Esophagus squamous epithelium (tissue), 5 donors: ENCODE measurements at regions not wholly inside any gene's neighbourhood (a gene's known extent, or its start where the extent isn't known, plus 50 kb on each side); places are given as distances from the start of the nearest gene placed in this dataset.

Experiments
- DNase-seq: peaks from one replicate; lab custom pipeline; 2025; lab: John Stamatoyannopoulos, UW
- H3K27ac ChIP-seq, 4 donors: fragments of 200-600 bp; sonication (generic); one replicate each; pipeline ENCODE4 v1.5.1; 2016 to 2019; ENCODE audit warnings: mild to moderate bottlenecking in 1 of 4
- H3K27me3 ChIP-seq, 4 donors: fragments of 200-600 bp; sonication (generic); 1 replicate in 3 of 4; 2 replicates in 1 of 4; pipeline versions ENCODE4 v1.5.1 to v1.6.0; 2017 to 2021; ENCODE audit warnings: antibody characterized with exemption in 1 of 4
- H3K36me3 ChIP-seq, 3 donors: fragments of 200-600 bp; sonication (generic); one replicate each; pipeline ENCODE4 v1.5.1; 2016 to 2019
- H3K4me1 ChIP-seq, 3 donors: fragments of 200-600 bp; sonication (generic); one replicate each; pipeline ENCODE4 v1.5.1; 2017 to 2019
- H3K4me3 ChIP-seq, 4 donors: fragments of 200-600 bp; sonication (generic); 1 replicate in 3 of 4; 2 replicates in 1 of 4; pipeline ENCODE4 v1.5.1; 2016 to 2019; ENCODE audit warnings: mild to moderate bottlenecking in 2 of 4, moderate library complexity in 1 of 4
- H3K9me3 ChIP-seq, 3 donors: fragments of 200-600 bp; sonication (generic); one replicate each; pipeline ENCODE4 v1.5.1; 2016 to 2019
- CTCF ChIP-seq, 6 experiments: fragments of 450-650 bp in 4 of 6; fragments of 200-600 bp in 2 of 6; sonication (generic) in 2 of 6; IDR thresholded peaks; one replicate each; pipeline ENCODE4 v1.5.1; 2016 to 2019; ENCODE audit warnings: antibody characterized with exemption in 6 of 6, mild to moderate bottlenecking in 4 of 6, moderate library complexity in 4 of 6
- POLR2A ChIP-seq, 4 donors: fragments of 450-650 bp; IDR thresholded peaks; one replicate each; pipeline ENCODE4 v1.6.1; 2017; ENCODE audit warnings: antibody characterized with exemption in 4 of 4, mild to moderate bottlenecking in 4 of 4, moderate library complexity in 3 of 4
- WGBS, 2 donors: methylation state at CpG; one replicate each; pipeline ENCODE4 v1.1.5; 2018; 5-methylcytosine and 5-hydroxymethylcytosine counted together
- intact Hi-C: fragments of 100-400 bp; cut with DNase I; formaldehyde crosslinking; loops from one replicate; pipeline ENCODE4 v1.15.0; 2022
- donor health status: DM: yes; HTN: yes; CAD: no.

DNA sequence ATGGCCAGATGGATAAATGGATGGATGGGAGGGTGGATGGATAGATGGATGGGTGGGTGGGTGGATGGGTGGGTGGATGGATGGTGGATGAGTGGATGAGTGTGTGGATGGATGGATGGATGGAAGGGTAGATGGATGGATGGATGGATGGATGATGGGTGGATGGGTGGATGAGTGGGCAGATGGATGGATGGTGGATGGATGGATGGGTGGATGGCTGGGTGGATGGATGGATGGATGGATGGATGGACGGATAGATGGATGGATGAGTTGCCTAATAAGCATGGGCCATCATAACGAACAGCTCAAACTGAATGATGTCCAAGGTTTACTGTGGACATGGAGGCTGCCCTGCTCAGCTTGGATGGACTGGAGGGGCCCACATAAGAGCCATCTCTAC, 89.8 kb upstream of the SMIM23 start:
- Histone ChIP-seq H3K27me3 (peaks cover 0 to 6% (median 0%) of the 10 kb centered on the region in 4 donors), H3K27ac (no peak overlapping the region), H3K36me3 (no peaks in the 10 kb centered on the region), H3K9me3 (no peaks in the 10 kb centered on the region), H3K4me1 (no peaks in the 10 kb centered on the region), H3K4me3 (no peak overlapping the region)
- TF ChIP-seq POLR2A (IDR thresholded peaks at IDR 0.05) = no peak
- TF ChIP-seq CTCF (IDR thresholded peaks at IDR 0.05) = no peak
- WGBS, 2 donors = 68 to 84% methylated on average over 2 of the region's 2 CpGs
- DNase-seq = no peak
- intact Hi-C loops = no loop called here

DNA sequence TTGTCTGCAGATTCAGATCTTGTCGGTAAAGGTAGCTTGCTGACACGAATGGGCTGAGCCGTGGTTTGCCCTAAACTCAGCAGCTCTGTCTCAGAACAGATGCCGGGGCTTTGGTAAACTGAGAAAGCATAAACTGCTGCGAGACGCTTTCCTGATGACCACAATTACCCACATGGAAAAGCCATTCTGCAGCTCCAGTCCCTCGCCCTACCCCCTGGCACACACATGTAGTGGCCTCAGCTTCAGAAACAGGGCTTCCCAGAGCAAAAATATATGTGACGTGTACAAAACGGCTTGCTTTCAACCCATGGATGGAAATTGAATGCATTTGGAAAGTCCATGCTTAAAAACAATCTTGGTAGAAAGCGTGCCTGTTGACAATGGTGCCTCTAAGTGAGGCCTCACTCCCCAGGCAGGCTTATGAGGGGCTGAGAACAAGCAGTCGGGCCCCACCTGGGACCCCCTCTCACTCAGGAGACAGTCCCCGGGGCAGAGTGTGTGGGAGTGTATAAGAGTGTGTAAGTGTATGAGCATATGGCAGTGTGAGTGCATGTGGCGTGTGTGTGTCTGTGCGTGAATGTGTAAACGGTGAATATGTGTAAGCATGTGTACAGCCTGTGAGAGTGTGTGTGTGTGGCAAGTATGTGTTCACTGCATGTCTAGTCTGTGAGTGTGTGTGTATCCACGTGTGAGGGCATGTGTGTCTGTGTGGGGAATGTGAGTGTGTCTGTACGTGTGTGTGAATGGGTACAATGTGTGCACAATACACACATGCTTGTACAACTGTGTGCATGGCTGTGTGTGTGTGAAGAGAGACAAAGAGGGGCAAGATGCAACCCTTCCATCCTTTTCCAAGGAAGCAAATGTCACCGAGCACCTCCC, 88.2 kb upstream of the SMIM23 start:
- Histone ChIP-seq H3K36me3 (no peaks in the 10 kb centered on the region), H3K27me3 (peaks cover 0 to 14% (median 0%) of the 10 kb centered on the region in 4 donors), H3K27ac (no peak overlapping the region), H3K9me3 (no peaks in the 10 kb centered on the region), H3K4me3 (no peak overlapping the region), H3K4me1 (no peaks in the 10 kb centered on the region)
- WGBS, 2 donors = 79 to 86% methylated on average over 17 to 18 of the region's 18 CpGs
- DNase-seq = no peak
- intact Hi-C loops = no loop called here
- TF ChIP-seq CTCF (IDR thresholded peaks at IDR 0.05) = no peak
- TF ChIP-seq POLR2A (IDR thresholded peaks at IDR 0.05) = no peak

DNA sequence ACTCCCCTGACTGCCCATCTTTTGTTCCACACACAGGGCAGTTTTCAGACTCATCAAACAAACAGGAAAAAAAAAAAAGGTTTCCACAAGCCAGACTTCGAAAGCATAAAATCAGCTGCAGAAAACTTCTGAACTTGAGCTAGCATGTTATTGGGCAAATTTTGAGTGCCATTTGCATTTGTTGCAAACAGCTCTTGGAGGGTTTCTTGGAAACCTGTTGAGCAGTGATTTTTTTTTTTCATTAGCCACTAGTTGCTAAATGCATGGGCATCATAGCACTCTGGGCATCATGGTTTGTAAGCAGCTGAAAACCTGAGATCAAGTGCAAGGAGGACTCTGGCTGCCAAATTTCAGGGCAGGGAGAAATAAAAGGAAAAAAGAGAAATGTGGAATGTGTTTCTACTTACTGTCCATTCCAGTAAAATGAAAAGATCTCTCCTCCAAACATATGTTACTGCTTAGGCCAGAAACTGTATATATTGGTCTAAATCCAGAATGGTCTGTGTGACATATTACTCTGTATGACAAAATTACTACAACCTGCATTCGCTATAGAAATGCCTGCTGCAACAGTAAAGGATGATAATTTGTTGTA, 85.2 kb upstream of the SMIM23 start:
- DNase-seq = no peak
- 56 to 67% methylated on average over 2 of the region's 2 CpGs for WGBS, 2 donors
- H3K4me3 ChIP-seq = no peak overlapping the region
- intact Hi-C loops = no loop called here
- peaks cover 0 to 35% (median 0%) of the 10 kb centered on the region in 4 donors for H3K27me3 ChIP-seq
- TF ChIP-seq POLR2A (IDR thresholded peaks at IDR 0.05) (no peak), CTCF (IDR thresholded peaks at IDR 0.05) (no peak)
- no peaks in the 10 kb centered on the region for H3K4me1 ChIP-seq
- no peak overlapping the region for H3K27ac ChIP-seq
- no peaks in the 10 kb centered on the region for H3K9me3 ChIP-seq
- H3K36me3 ChIP-seq = no peaks in the 10 kb centered on the region

- H3K4me1 ChIP-seq = no peaks in the 10 kb centered on the region
- H3K9me3 ChIP-seq = no peaks in the 10 kb centered on the region
- DNase-seq = no peak
- no peak for TF ChIP-seq CTCF (IDR thresholded peaks at IDR 0.05)
- no peak for TF ChIP-seq POLR2A (IDR thresholded peaks at IDR 0.05)
- H3K36me3 ChIP-seq = no peaks in the 10 kb centered on the region
- no peak overlapping the region for H3K27ac ChIP-seq
- peaks cover 0 to 35% (median 0%) of the 10 kb centered on the region in 4 donors for H3K27me3 ChIP-seq
- no peak overlapping the region for H3K4me3 ChIP-seq
- intact Hi-C loops = no loop called here
- 61 to 82% methylated on average over 10 of the region's 10 CpGs for WGBS, 2 donors
Measured at GRCh38 chr5:171701100-171701541, 84.5 kb upstream of the SMIM23 start.

DNA sequence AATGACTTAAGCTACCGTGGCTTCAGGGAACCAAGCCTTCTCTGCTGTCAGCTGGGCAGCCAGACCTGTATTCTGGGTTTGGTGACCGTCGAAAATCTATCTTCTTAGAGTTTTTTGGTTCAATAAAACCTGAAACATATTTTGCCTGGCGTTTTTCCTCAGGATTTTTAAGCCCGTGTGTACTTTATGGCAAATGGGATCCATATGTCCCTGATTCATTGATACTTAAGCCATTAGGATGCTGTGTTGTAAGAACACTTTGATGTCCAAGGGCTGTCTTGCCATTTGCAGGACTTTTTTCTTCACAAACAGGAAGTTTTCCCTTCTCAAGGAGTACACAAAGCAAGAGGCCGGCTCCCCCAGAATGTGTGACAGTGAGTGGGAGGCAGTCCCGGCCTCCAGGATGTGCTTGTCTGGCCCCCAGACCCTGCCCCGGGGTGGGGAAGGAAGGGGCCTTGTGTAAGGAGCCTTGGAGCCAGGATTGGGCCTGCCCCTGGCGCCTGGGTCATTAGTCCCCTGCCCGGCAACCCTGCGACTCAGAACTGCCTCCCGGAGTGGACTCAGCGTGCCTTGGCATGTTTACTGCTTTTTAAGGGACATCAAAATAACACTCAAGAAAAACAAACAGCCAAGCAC, 83.4 kb upstream of the SMIM23 start:
- Histone ChIP-seq H3K27ac (no peak overlapping the region), H3K4me1 (no peaks in the 10 kb centered on the region), H3K36me3 (no peaks in the 10 kb centered on the region), H3K4me3 (no peak overlapping the region), H3K9me3 (no peaks in the 10 kb centered on the region), H3K27me3 (peaks cover 0 to 35% (median 0%) of the 10 kb centered on the region in 4 donors)
- no peak for DNase-seq
- WGBS, 2 donors = 74 to 83% methylated on average over 6 to 10 of the region's 13 CpGs
- intact Hi-C loops = no loop called here
- no peak for TF ChIP-seq POLR2A (IDR thresholded peaks at IDR 0.05)
- no peak for TF ChIP-seq CTCF (IDR thresholded peaks at IDR 0.05)
